Aorta (tissue), 5 donors: ENCODE measurements at regions not wholly inside any gene's neighbourhood (a gene's known extent, or its start where the extent isn't known, plus 50 kb on each side); places are given as distances from the start of the nearest gene placed in this dataset.

Experiments used
- ATAC-seq: fragments of 200-7000 bp; cut with Tn5 transposase; one replicate; pipeline ENCODE4 v1.9.1; 2022; ENCODE audit warnings: moderate library complexity; ENCODE audit not compliant: low FRiP score
- DNase-seq, 2 donors: peaks; one replicate each; pipeline ENCODE4 v3.0.0-alpha.2; 2020
- H3K27ac ChIP-seq, 2 donors: one replicate each; pipeline ENCODE4 v1.5.1; 2013; ENCODE audit warnings: low read length in 2 of 2, mild to moderate bottlenecking in 2 of 2, moderate library complexity in 2 of 2, control low read depth in 1 of 2, inconsistent platforms in 1 of 2, low read depth in 1 of 2
- H3K27me3 ChIP-seq, 2 donors: one replicate each; pipeline ENCODE4 v1.6.1; 2013; ENCODE audit warnings: control low read depth in 1 of 2, low read length in 1 of 2, mild to moderate bottlenecking in 1 of 2, moderate library complexity in 1 of 2; ENCODE audit not compliant: insufficient read depth in 2 of 2, control insufficient read depth in 1 of 2
- H3K36me3 ChIP-seq, 2 donors: one replicate each; pipeline ENCODE4 v1.6.1; 2013; ENCODE audit warnings: control low read depth in 1 of 2, low read length in 1 of 2, mild to moderate bottlenecking in 1 of 2; ENCODE audit not compliant: insufficient read depth in 2 of 2, control insufficient read depth in 1 of 2
- H3K4me1 ChIP-seq, 2 donors: one replicate each; pipeline ENCODE4 v1.6.1; 2013; ENCODE audit warnings: low read length in 2 of 2, control low read depth in 1 of 2, mild to moderate bottlenecking in 1 of 2, moderate library complexity in 1 of 2; ENCODE audit not compliant: insufficient read depth in 2 of 2, control insufficient read depth in 1 of 2
- H3K4me3 ChIP-seq, 2 donors: one replicate each; pipeline ENCODE4 v1.5.1; 2013; ENCODE audit warnings: low read length in 2 of 2, control low read depth in 1 of 2, mild to moderate bottlenecking in 1 of 2
- H3K9me3 ChIP-seq: one replicate; pipeline ENCODE4 v1.6.1; 2013; ENCODE audit warnings: mild to moderate bottlenecking, low read length; ENCODE audit not compliant: control insufficient read depth
- WGBS, 2 donors: extraction: QIAGEN DNeasy Blood & Tissue Kit; methylation state at CpG; one replicate each; pipeline ENCODE4 v1.1.7; 2013; 5-methylcytosine and 5-hydroxymethylcytosine counted together
- intact Hi-C, 2 donors: fragments of 100-400 bp; cut with DNase I; formaldehyde crosslinking; loops; one replicate each; pipeline versions ENCODE4 v1.14.2 to v1.15.0; 2022
- donor health status: healthy with polysubstance abuse.
- donor health status: Bipolar disorder and iron deficiency.
- donor health status: DM: no; HTN: no; CAD: no.
- donor health status: DM: no; HTN: no; CAD: no.
- donor health status: DM: yes; HTN: yes; CAD: no.

DNA sequence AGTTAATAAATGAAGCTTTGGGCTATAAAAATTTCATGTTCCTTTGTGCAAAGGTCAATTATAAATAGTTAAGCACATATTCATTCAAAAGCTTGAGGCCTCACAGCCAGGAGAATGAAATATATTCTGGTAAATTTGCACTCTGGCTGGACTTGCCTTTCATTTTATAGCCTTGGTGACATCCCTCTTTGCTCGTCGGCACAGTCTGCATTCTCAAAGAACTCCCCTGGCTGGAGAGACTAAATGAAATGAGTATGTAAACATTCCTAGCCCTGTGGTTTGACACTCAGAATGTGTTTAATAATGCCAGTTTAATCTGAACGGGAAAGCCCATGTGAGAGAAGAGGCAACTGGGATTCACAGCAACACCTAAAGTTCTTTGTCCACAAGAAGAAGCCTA lies 285.6 kb downstream of the BRINP1 start:
- intact Hi-C loops: no loop called here
- DNase-seq: no peak
- no peaks in the 10 kb centered on the region for H3K36me3 ChIP-seq
- H3K4me3 ChIP-seq: no peak overlapping the region
- no peaks in the 10 kb centered on the region for H3K9me3 ChIP-seq
- H3K4me1 ChIP-seq: no peaks in the 10 kb centered on the region
- ATAC-seq: no peak
- no peak overlapping the region for H3K27ac ChIP-seq
- WGBS, 2 donors: 38 to 47% methylated on average over 3 of the region's 3 CpGs
- no peaks in the 10 kb centered on the region for H3K27me3 ChIP-seq

DNA sequence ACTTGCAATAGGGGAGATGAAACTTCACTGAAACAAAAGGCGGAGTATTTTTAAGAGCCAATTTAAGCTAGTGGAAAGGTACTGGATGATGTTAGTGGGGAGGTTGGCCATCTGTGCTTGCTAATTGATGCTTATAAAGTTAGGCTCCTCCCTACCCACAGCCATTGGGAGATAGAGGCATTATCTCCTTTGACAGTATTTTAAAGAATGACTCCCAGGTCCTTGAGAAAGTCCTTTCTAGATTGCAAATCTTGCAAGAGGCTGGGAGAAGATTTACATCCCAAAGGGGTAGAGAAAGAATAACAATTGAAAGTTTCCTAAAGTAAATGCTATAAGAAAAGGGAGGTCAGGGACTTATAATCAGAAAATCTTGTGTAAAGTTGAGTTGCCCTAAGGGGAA lies 282.6 kb downstream of the BRINP1 start:
- H3K36me3 ChIP-seq: no peaks in the 10 kb centered on the region
- 88 to 96% methylated on average over 1 of the region's 1 CpG for WGBS, 2 donors
- no peak overlapping the region for H3K4me3 ChIP-seq
- no peaks in the 10 kb centered on the region for H3K27me3 ChIP-seq
- no peaks in the 10 kb centered on the region for H3K4me1 ChIP-seq
- H3K9me3 ChIP-seq: no peaks in the 10 kb centered on the region
- no peak for DNase-seq
- H3K27ac ChIP-seq: no peak overlapping the region
- intact Hi-C loops: no loop called here
- no peak for ATAC-seq

DNA sequence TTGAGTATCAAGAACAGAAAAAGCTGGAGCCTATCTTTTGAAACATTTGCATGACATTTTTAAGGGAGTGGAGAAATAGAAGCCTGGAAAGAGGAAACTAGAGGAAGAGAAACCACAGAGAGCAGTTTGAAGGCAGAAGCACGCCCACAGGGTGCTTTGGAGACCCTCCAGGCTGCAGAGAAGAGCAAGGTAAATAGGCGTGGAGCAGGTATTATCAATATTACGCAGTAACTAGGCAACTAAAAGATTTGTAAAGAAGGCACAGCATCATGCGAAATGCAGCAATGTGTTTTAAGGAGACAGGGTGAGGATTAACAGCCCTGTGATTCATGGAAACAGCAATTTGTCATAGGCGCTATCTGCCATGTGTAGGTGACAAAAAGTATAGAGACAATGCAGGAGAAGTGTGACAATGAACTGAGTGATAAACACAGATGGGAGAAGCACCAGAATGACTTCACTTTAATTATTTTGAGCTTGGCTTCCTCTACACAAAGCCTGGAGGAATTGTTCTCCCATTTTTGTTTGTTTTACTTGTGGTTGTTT lies 281.2 kb downstream of the BRINP1 start:
- no peak overlapping the region for H3K4me3 ChIP-seq
- H3K27me3 ChIP-seq: no peaks in the 10 kb centered on the region
- WGBS, 2 donors: 86 to 89% methylated on average over 5 of the region's 5 CpGs
- intact Hi-C loops: no loop called here
- no peaks in the 10 kb centered on the region for H3K9me3 ChIP-seq
- H3K27ac ChIP-seq: no peak overlapping the region
- H3K36me3 ChIP-seq: no peaks in the 10 kb centered on the region
- no peaks in the 10 kb centered on the region for H3K4me1 ChIP-seq
- no peak for ATAC-seq
- no peak for DNase-seq

DNA sequence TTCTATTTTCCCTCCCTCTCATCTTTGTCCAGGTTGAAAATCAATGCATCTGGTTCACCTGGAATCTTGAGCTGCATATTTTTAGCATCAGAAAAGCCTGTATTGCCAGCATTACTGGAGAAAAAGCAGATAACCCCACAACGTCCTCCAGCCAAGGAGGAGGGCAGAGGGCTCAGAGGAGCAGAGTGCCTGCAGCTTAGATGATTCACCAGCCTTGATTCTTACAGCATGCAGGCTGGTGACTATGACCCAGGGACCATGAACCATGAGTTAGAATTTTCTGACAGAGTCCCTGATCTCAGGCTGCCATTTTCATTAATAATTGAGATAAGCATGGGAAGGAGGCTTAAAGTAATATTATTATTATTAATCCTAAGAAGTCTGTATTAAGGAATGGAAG lies 278.2 kb downstream of the BRINP1 start:
- Histone ChIP-seq H3K36me3 (no peaks in the 10 kb centered on the region), H3K4me1 (no peaks in the 10 kb centered on the region), H3K27me3 (no peaks in the 10 kb centered on the region), H3K9me3 (no peaks in the 10 kb centered on the region), H3K27ac (no peak overlapping the region), H3K4me3 (no peak overlapping the region)
- whole genome bisulfite sequencing, 2 donors: 12 to 14% methylated on average over 1 of the region's 1 CpG
- DNase-seq (no peak), ATAC-seq (no peak)
- intact Hi-C loops: no loop called here

DNA sequence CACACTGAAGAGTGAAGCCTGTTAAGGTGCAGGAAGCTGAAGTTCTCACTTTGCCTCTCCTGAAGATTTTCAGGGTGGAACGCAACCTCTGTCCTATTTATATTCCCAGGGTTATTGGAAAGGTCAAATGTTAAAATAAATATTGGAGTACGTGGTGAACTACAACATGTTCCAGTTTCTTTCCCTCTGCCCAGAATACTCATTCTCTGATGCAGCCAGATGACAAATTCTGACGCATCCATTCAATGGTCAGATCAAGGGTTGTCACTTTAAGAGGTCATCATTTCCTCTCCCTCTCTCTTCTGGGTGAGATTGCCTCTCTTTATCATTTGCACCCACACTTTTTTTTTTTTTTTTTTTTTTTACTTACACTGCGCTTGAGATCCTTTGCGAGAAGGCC lies 277.1 kb downstream of the BRINP1 start:
- H3K4me3 ChIP-seq: no peak overlapping the region
- no peak for DNase-seq
- intact Hi-C loops: no loop called here
- H3K4me1 ChIP-seq: no peaks in the 10 kb centered on the region
- no peak overlapping the region for H3K27ac ChIP-seq
- no peaks in the 10 kb centered on the region for H3K36me3 ChIP-seq
- no peak for ATAC-seq
- no peaks in the 10 kb centered on the region for H3K9me3 ChIP-seq
- no peaks in the 10 kb centered on the region for H3K27me3 ChIP-seq
- WGBS, 2 donors: 75% methylated on average over 5 of the region's 5 CpGs

DNA sequence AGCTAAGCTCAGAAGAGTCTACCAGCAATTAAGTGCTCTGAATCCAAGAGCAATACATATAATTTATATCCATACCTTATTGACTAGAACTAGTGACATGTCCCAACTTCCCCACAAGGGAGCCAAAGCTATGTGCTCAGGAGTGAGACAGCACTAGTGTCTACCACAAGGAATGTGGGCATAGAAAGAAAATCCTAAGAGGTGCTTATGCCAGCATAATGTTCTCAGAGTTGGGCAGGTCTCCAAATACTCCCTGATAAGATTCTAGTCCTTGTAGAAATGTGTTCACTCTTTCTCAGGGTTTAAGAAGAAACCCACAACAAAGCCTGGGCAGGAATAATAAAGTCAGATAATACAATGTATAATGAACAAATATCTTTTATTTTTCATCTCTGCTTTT lies 275.1 kb downstream of the BRINP1 start:
- no peak overlapping the region for H3K27ac ChIP-seq
- peaks cover 1% of the 10 kb centered on the region for H3K9me3 ChIP-seq
- H3K4me1 ChIP-seq: no peaks in the 10 kb centered on the region
- H3K36me3 ChIP-seq: no peaks in the 10 kb centered on the region
- no peaks in the 10 kb centered on the region for H3K27me3 ChIP-seq
- no peak overlapping the region for H3K4me3 ChIP-seq
- ATAC-seq (no peak), DNase-seq (no peak)
- intact Hi-C loops: no loop called here

DNA sequence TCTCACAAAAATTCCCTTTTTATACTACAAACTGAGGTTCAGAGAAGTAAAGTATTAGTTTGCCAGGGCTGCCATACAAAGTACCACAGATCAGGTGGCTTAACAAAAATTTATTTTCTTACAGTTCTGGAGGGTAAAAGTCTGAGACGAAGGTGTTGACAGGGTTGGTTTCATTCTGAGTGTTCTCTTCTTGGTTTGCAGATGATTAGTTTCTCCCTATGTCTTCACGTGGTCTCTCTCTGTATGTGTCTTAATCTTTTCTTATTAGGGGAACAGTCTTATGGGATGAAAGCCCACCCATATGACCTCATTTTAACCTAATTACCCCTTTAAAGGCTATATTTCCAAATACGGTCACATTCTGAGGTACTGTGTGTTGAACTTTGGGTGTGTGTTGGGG lies 274.2 kb downstream of the BRINP1 start:
- no peak overlapping the region for H3K27ac ChIP-seq
- H3K4me3 ChIP-seq: no peak overlapping the region
- peaks cover 1% of the 10 kb centered on the region for H3K9me3 ChIP-seq
- intact Hi-C loops: no loop called here
- ATAC-seq (no peak), DNase-seq (no peak)
- WGBS, 2 donors: 90 to 93% methylated on average over 3 of the region's 3 CpGs
- H3K4me1 ChIP-seq: no peaks in the 10 kb centered on the region
- H3K36me3 ChIP-seq: no peaks in the 10 kb centered on the region
- no peaks in the 10 kb centered on the region for H3K27me3 ChIP-seq

DNA sequence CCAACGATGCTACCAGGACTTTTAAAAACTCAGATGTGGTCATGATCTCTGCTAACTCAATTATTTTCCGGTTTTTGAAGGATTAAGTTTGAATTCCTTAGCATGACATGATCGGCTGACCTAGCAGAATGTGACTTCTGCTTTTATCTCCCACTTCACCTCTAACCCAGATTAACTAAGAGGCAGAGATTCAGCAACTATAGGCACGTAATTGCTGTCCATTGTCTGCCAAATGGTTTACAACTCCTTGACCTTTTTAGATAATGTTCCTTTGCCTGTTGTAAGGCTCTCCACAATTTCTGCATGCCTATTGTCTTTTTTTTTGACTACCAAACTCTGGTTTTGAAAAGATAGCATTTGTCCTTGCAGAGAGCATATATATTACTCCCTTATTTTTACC lies 268.2 kb downstream of the BRINP1 start:
- Histone ChIP-seq H3K36me3 (no peaks in the 10 kb centered on the region), H3K27me3 (no peaks in the 10 kb centered on the region), H3K9me3 (peaks cover 1% of the 10 kb centered on the region), H3K4me3 (no peak overlapping the region), H3K27ac (no peak overlapping the region), H3K4me1 (no peaks in the 10 kb centered on the region)
- no peak for DNase-seq
- WGBS, 2 donors: 81 to 85% methylated on average over 4 of the region's 4 CpGs
- ATAC-seq: no peak
- intact Hi-C loops: no loop called here

DNA sequence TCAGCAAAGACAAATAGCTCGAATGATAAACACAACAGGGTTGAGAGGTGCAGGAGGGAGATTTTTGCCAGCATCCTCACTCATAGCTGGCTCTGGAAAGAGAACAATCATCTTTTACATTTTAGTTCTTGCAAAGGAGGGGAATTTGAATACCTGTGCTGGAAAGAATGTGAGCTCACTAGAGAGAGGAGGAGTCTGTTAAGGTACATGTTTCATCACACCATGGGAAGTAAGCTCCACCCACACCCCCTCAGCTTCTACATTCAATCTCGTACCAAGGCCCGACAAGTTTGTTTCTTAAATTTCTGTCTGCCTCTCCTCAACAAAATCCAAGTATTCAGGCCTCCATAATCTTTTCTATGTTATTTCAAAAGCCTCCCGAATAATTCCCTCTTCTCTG lies 254.6 kb downstream of the BRINP1 start:
- H3K4me3 ChIP-seq: no peak overlapping the region
- no peaks in the 10 kb centered on the region for H3K4me1 ChIP-seq
- no peaks in the 10 kb centered on the region for H3K36me3 ChIP-seq
- no peaks in the 10 kb centered on the region for H3K27me3 ChIP-seq
- ATAC-seq (no peak), DNase-seq (no peak)
- WGBS, 2 donors: 84 to 85% methylated on average over 4 of the region's 4 CpGs
- intact Hi-C loops: no loop called here
- H3K9me3 ChIP-seq: no peaks in the 10 kb centered on the region
- H3K27ac ChIP-seq: no peak overlapping the region
